Neural crest cell (in vitro differentiated cells): ENCODE measurements at regions not wholly inside any gene's neighbourhood (a gene's known extent, or its start where the extent isn't known, plus 50 kb on each side); places are given as distances from the start of the nearest gene placed in this dataset.

Experiments used
- DNase-seq: peaks from one replicate; pipeline ENCODE4 v3.0.0; 2021; ENCODE audit warnings: low read depth, mixed read lengths, low spot score
- H3K27ac Mint-ChIP-seq: one replicate; pipeline ENCODE4 v1.8.0; 2021; ENCODE audit warnings: mild to moderate bottlenecking, mixed read lengths; ENCODE audit not compliant: unreplicated experiment
- H3K27me3 Mint-ChIP-seq: 2 replicates; pipeline ENCODE4 v1.8.0; 2021; ENCODE audit warnings: low read depth, mild to moderate bottlenecking, mixed read lengths
- H3K36me3 Mint-ChIP-seq: 2 replicates; pipeline ENCODE4 v1.8.0; 2021; ENCODE audit warnings: low read depth, mild to moderate bottlenecking, mixed read lengths
- H3K4me1 Mint-ChIP-seq: 2 replicates; pipeline ENCODE4 v1.8.0; 2021; ENCODE audit warnings: mixed read lengths
- H3K4me3 Mint-ChIP-seq: one replicate; pipeline ENCODE4 v1.8.0; 2021; ENCODE audit warnings: mild to moderate bottlenecking, mixed read lengths
- H3K9me3 Mint-ChIP-seq: 2 replicates; pipeline ENCODE4 v1.8.0; 2021; ENCODE audit warnings: mixed read lengths
- TF ChIP-seq, protein P1 (sequence below): fragments of 200-600 bp; sonication (generic); conservative IDR thresholded peaks from 2 replicates; pipeline ENCODE4 v1.5.0; 2021; ENCODE audit warnings: antibody characterized with exemption, mild to moderate bottlenecking

DNA sequence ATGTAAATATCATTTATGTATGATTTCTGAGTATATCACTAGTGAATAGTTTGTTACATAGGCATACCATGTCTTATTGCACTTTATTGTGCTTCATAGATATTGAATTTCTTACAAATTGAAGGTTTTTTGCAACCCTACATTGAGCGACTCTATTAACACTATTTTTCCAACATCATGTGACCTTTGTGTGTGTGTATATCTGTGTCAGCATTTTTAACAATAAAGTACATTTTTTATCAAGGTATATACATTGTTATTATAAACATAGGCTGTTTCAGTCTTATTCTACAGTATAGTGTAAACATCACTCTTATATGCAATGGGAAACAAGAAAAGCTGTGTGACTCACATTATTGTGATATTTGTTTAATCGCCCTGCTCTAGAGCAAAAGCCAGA is 1944.9 kb downstream of the TP53TG3F start:
- Mint-ChIP-seq H3K9me3 (peaks cover 16% of the 10 kb centered on the region), H3K27me3 (no peaks in the 10 kb centered on the region), H3K4me1 (no peaks in the 10 kb centered on the region), H3K4me3 (no peak overlapping the region), H3K27ac (no peak overlapping the region), H3K36me3 (peaks cover 2% of the 10 kb centered on the region)
- no peak for DNase-seq
- TF ChIP-seq, protein P1, sequence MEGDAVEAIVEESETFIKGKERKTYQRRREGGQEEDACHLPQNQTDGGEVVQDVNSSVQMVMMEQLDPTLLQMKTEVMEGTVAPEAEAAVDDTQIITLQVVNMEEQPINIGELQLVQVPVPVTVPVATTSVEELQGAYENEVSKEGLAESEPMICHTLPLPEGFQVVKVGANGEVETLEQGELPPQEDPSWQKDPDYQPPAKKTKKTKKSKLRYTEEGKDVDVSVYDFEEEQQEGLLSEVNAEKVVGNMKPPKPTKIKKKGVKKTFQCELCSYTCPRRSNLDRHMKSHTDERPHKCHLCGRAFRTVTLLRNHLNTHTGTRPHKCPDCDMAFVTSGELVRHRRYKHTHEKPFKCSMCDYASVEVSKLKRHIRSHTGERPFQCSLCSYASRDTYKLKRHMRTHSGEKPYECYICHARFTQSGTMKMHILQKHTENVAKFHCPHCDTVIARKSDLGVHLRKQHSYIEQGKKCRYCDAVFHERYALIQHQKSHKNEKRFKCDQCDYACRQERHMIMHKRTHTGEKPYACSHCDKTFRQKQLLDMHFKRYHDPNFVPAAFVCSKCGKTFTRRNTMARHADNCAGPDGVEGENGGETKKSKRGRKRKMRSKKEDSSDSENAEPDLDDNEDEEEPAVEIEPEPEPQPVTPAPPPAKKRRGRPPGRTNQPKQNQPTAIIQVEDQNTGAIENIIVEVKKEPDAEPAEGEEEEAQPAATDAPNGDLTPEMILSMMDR, result no peak

DNA sequence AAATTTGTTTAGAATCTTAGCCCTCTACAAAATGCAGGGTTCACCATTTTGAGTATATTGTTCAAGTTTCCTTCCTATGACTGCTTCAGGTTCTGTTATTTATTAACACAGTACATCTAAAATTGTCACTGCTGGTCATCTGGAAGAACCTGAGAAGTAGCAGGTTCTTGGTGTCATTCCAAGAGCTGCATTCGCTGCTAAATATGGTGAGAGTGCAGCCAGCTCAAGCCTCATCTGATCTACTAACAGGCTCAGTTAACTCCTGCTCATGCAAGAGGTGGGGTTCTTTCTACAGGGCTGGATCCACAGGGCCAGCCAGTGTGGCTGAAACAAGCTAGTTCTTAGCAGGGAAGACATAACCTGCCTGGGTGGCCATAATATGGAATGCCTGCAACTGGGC is 1946.1 kb downstream of the TP53TG3F start:
- Mint-ChIP-seq H3K27me3 (no peaks in the 10 kb centered on the region), H3K9me3 (peaks cover 16% of the 10 kb centered on the region), H3K4me3 (no peak overlapping the region), H3K4me1 (no peaks in the 10 kb centered on the region), H3K36me3 (peaks cover 2% of the 10 kb centered on the region), H3K27ac (no peak overlapping the region)
- no peak for DNase-seq
- TF ChIP-seq, protein P1, result no peak

DNA sequence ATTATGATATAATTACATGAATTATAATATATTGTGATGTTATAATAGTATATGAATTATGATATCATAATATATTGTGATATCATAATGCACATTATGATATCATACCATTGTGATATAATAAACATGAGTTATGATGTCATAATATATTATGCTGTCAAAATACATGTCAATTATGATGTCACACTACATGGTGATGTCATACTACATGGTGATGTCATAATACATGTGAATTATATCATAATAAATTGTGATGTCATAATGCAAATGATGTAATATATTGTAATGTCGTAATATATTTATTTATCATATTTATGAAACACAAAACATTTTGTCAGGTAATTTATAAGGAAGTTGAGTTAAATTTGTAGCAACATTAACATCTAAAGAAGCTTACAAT is 1950.1 kb downstream of the TP53TG3F start:
- no peak for DNase-seq
- Mint-ChIP-seq H3K9me3 (peaks cover 15% of the 10 kb centered on the region), H3K4me1 (no peaks in the 10 kb centered on the region), H3K36me3 (no peaks in the 10 kb centered on the region), H3K27ac (no peak overlapping the region), H3K27me3 (no peaks in the 10 kb centered on the region), H3K4me3 (no peak overlapping the region)
- TF ChIP-seq, protein P1, result no peak

DNA sequence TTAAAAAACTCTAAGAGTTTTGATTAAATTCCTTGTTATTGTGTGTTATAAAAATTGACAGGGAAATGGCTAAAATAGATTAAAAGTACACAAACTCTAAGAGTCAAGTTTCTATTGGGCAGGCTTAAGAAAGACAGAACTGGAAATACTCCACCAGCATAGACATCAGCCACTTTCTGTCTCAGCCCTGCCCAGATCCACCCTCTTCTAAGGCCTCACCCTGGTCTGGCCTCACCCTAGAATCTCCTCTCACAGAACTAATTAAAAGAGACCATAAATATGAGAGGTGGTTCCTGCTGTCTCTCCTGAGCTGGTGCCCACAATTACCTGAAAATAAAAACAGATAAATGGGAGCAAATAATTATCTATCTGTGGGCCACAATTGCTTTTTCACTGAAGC is 1951.0 kb downstream of the TP53TG3F start:
- H3K4me3 Mint-ChIP-seq, result no peak overlapping the region
- H3K4me1 Mint-ChIP-seq, result no peaks in the 10 kb centered on the region
- H3K27me3 Mint-ChIP-seq, result no peaks in the 10 kb centered on the region
- no peak for DNase-seq
- no peak overlapping the region for H3K27ac Mint-ChIP-seq
- peaks cover 14% of the 10 kb centered on the region for H3K9me3 Mint-ChIP-seq
- TF ChIP-seq, protein P1, result no peak
- no peaks in the 10 kb centered on the region for H3K36me3 Mint-ChIP-seq

DNA sequence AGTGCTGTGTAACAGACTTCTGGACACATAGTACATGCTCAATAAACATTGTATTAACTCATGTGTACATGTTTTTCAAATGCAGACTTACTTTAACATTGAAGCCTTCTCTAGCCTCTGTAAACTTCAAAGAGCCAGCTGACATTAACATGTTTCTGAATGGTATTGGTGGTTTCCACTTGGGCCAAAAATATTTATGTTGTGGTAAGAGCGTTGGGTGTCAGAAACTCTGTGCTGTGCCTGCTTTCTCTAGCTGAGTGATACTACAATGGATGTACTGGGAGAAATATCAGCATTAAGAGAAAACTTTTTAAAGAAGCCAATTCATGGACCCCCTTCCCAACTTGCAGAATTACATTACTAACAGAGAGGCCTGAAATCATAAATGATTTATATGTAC is 1951.7 kb downstream of the TP53TG3F start:
- Mint-ChIP-seq H3K4me3 (no peak overlapping the region), H3K9me3 (peaks cover 15% of the 10 kb centered on the region), H3K4me1 (no peaks in the 10 kb centered on the region), H3K27ac (no peak overlapping the region), H3K27me3 (no peaks in the 10 kb centered on the region), H3K36me3 (no peaks in the 10 kb centered on the region)
- TF ChIP-seq, protein P1, result no peak
- DNase-seq, result no peak

DNA sequence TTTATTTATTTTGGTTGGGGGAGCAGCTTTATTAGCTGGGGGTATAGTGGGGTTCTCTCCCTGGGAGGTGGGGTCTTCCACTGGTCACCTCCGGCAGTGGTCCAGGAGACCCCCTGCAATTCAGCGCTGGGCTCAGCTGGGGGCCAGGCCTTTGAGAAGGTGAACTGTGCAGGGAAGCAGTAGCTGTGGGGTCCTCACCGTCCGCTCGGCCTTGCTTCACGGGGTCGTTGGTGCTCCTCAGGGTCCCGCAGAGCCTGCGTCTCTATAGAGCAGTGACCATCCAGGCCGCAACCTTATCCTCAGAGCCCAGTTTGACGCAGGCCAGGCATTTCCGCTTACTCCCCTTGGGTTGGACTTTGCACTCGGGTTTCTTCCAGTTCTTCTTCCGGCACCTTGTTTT is 1954.7 kb downstream of the TP53TG3F start:
- TF ChIP-seq, protein P1, result no peak
- Mint-ChIP-seq H3K27ac (no peak overlapping the region), H3K9me3 (peaks cover 15% of the 10 kb centered on the region)

More for the DNA sequence above, 1954.7 kb downstream of the TP53TG3F start:
- Mint-ChIP-seq H3K4me1 (no peaks in the 10 kb centered on the region), H3K36me3 (no peaks in the 10 kb centered on the region), H3K4me3 (no peak overlapping the region), H3K27me3 (no peaks in the 10 kb centered on the region)
- no peak for DNase-seq
